ENCODE measurements at regions not wholly inside any gene's neighbourhood (a gene's known extent, or its start where the extent isn't known, plus 50 kb on each side); places are given as distances from the start of the nearest gene placed in this dataset.

DNA sequence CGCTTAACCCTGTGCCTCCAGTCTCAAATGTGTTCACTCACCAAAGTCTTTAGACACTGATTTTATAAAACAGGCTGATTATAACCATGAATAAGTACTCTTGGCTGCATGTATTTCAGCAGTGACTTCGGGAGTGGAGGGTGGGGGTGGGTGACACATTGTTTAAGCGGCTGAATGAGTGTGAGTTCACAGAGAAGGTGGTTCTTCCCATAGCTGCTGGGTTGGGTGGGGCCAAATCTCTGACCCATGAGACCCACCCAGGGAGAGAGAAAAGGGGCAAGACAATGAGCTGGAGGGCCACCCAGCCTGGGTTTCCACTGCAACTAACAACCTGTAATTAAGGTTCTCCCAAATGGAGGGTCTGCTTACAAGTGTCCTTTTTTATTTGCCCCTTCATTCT lies 96.4 kb downstream of the SYNE3 start:
- H3K27me3 ChIP-seq (ENCODE audit: control insufficient read depth in 4 of 4, insufficient read depth in 4 of 4, low read length in 3 of 4), result no peaks in the 10 kb centered on the region
- H3K36me3 ChIP-seq (ENCODE audit: control insufficient read depth in 4 of 4, insufficient read depth in 3 of 4, low read depth in 1 of 4, low read length in 3 of 4), result peaks cover 0 to 33% (median 16%) of the 10 kb centered on the region in 4 donors
- H3K4me3 ChIP-seq (ENCODE audit: low read depth in 1 of 3, low read length in 3 of 3), result no peak overlapping the region
- TF ChIP-seq FOXA1 (IDR thresholded peaks at IDR 0.05) (no peak), YY1 (IDR thresholded peaks at IDR 0.05) (no peak), RAD21 (IDR thresholded peaks at IDR 0.05) (no peak), HNF4A (conservative IDR thresholded peaks at IDR 0.05) (no peak), RXRA (IDR thresholded peaks at IDR 0.05) (no peak), GABPA (IDR thresholded peaks at IDR 0.05 in 1 of 2, conservative IDR thresholded peaks at IDR 0.05 in 1 of 2) (no peak), TAF1 (conservative IDR thresholded peaks at IDR 0.05) (no peak), SP1 (IDR thresholded peaks at IDR 0.05) (no peak), HNF4G (IDR thresholded peaks at IDR 0.05) (no peak), FOXA2 (IDR thresholded peaks at IDR 0.05) (no peak), NR2F2 (IDR thresholded peaks at IDR 0.05) (no peak), EGR1 (IDR thresholded peaks at IDR 0.05; ENCODE audit: low read depth in 2 of 2) (no peak), JUND (IDR thresholded peaks at IDR 0.05) (no peak)
- TF ChIP-seq, protein P1, sequence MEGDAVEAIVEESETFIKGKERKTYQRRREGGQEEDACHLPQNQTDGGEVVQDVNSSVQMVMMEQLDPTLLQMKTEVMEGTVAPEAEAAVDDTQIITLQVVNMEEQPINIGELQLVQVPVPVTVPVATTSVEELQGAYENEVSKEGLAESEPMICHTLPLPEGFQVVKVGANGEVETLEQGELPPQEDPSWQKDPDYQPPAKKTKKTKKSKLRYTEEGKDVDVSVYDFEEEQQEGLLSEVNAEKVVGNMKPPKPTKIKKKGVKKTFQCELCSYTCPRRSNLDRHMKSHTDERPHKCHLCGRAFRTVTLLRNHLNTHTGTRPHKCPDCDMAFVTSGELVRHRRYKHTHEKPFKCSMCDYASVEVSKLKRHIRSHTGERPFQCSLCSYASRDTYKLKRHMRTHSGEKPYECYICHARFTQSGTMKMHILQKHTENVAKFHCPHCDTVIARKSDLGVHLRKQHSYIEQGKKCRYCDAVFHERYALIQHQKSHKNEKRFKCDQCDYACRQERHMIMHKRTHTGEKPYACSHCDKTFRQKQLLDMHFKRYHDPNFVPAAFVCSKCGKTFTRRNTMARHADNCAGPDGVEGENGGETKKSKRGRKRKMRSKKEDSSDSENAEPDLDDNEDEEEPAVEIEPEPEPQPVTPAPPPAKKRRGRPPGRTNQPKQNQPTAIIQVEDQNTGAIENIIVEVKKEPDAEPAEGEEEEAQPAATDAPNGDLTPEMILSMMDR (IDR thresholded peaks at IDR 0.05; ENCODE audit: low read depth, low read length, missing input control), result no peak
- TF ChIP-seq, protein P2, sequence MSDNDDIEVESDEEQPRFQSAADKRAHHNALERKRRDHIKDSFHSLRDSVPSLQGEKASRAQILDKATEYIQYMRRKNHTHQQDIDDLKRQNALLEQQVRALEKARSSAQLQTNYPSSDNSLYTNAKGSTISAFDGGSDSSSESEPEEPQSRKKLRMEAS (IDR thresholded peaks at IDR 0.05), result no peak
- TF ChIP-seq, protein P3, sequence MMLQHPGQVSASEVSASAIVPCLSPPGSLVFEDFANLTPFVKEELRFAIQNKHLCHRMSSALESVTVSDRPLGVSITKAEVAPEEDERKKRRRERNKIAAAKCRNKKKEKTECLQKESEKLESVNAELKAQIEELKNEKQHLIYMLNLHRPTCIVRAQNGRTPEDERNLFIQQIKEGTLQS (IDR thresholded peaks at IDR 0.05), result no peak
- TF ChIP-seq, protein P4, sequence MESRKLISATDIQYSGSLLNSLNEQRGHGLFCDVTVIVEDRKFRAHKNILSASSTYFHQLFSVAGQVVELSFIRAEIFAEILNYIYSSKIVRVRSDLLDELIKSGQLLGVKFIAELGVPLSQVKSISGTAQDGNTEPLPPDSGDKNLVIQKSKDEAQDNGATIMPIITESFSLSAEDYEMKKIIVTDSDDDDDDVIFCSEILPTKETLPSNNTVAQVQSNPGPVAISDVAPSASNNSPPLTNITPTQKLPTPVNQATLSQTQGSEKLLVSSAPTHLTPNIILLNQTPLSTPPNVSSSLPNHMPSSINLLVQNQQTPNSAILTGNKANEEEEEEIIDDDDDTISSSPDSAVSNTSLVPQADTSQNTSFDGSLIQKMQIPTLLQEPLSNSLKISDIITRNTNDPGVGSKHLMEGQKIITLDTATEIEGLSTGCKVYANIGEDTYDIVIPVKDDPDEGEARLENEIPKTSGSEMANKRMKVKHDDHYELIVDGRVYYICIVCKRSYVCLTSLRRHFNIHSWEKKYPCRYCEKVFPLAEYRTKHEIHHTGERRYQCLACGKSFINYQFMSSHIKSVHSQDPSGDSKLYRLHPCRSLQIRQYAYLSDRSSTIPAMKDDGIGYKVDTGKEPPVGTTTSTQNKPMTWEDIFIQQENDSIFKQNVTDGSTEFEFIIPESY (IDR thresholded peaks at IDR 0.05), result no peak
- TF ChIP-seq, protein P5, sequence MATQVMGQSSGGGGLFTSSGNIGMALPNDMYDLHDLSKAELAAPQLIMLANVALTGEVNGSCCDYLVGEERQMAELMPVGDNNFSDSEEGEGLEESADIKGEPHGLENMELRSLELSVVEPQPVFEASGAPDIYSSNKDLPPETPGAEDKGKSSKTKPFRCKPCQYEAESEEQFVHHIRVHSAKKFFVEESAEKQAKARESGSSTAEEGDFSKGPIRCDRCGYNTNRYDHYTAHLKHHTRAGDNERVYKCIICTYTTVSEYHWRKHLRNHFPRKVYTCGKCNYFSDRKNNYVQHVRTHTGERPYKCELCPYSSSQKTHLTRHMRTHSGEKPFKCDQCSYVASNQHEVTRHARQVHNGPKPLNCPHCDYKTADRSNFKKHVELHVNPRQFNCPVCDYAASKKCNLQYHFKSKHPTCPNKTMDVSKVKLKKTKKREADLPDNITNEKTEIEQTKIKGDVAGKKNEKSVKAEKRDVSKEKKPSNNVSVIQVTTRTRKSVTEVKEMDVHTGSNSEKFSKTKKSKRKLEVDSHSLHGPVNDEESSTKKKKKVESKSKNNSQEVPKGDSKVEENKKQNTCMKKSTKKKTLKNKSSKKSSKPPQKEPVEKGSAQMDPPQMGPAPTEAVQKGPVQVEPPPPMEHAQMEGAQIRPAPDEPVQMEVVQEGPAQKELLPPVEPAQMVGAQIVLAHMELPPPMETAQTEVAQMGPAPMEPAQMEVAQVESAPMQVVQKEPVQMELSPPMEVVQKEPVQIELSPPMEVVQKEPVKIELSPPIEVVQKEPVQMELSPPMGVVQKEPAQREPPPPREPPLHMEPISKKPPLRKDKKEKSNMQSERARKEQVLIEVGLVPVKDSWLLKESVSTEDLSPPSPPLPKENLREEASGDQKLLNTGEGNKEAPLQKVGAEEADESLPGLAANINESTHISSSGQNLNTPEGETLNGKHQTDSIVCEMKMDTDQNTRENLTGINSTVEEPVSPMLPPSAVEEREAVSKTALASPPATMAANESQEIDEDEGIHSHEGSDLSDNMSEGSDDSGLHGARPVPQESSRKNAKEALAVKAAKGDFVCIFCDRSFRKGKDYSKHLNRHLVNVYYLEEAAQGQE (IDR thresholded peaks at IDR 0.05), result no peak
- no peaks in the 10 kb centered on the region for H3K9me3 ChIP-seq (ENCODE audit: control insufficient read depth in 4 of 4, low read length in 3 of 4)
- H3K9ac ChIP-seq (ENCODE audit: low read depth in 1 of 2, low read length in 2 of 2), result no peak overlapping the region
- peaks cover 0 to under 1% (median 0%) of the 10 kb centered on the region in 4 donors for H3K4me1 ChIP-seq (ENCODE audit: control insufficient read depth in 4 of 4, insufficient read depth in 4 of 4, low read length in 3 of 4)
- H3K27ac ChIP-seq (ENCODE audit: low read depth in 1 of 2, low read length in 2 of 2), result no peak overlapping the region
- DNase-seq (ENCODE audit: low spot score), result no peak
- 95% methylated on average over 3 of the region's 3 CpGs for WGBS

All from liver (tissue), 8 donors.